ENCODE measurements at regions not wholly inside any gene's neighbourhood (a gene's known extent, or its start where the extent isn't known, plus 50 kb on each side); places are given as distances from the start of the nearest gene placed in this dataset.

GRCh38 chr5:86371061-86371460 is 246.7 kb upstream of the COX7C start (continued):
- TF ChIP-seq ZBTB44 (CRISPR knock-in tag; IDR thresholded peaks at IDR 0.05) (no peak), ZNF317 (CRISPR knock-in tag; IDR thresholded peaks at IDR 0.05) (no peak), TAF1 (CRISPR knock-in tag; IDR thresholded peaks at IDR 0.05) (no peak), ZSCAN12 (CRISPR knock-in tag; IDR thresholded peaks at IDR 0.05) (no peak), ATRX (CRISPR knock-in tag; IDR thresholded peaks at IDR 0.05; ENCODE audit: borderline replicate concordance) (no peak), CHCHD3 (CRISPR knock-in tag; IDR thresholded peaks at IDR 0.05) (no peak)

GRCh38 chr5:86374611-86375010 is 243.1 kb upstream of the COX7C start:
- ATAC-seq (no peak), DNase-seq (ENCODE audit: low spot score) (no peak), FAIRE-seq (no peak)
- Histone ChIP-seq H3K4me1 (ENCODE audit: insufficient read depth, low read length) (no peaks in the 10 kb centered on the region), H3K9me3 (ENCODE audit: low read length) (no peaks in the 10 kb centered on the region), H4K20me1 (ENCODE audit: insufficient read depth, low read length) (no peaks in the 10 kb centered on the region), H2AFZ (ENCODE audit: low read length) (no peak overlapping the region), H3K79me2 (ENCODE audit: insufficient read depth, low read length) (no peaks in the 10 kb centered on the region), H3K27ac (ENCODE audit: extremely low read length, insufficient read depth, low read length) (no peak overlapping the region), H3K4me3 (replicated peaks in 1 of 3; ENCODE audit: insufficient read depth in 1 of 3, low read depth in 2 of 3, low read length in 3 of 3) (no peak overlapping the region), H3K27me3 (ENCODE audit: control insufficient read depth in 1 of 2, insufficient read depth in 2 of 2, low read length in 2 of 2) (no peaks in the 10 kb centered on the region; a peak in 1 of 5 replicates), H3K36me3 (replicated peaks in 1 of 2; ENCODE audit: control insufficient read depth in 1 of 2, insufficient read depth in 2 of 2, low read length in 2 of 2) (no peaks in the 10 kb centered on the region), H3K4me2 (ENCODE audit: low read depth, low read length) (no peak overlapping the region), H3K9ac (ENCODE audit: insufficient read depth, low read depth, low read length) (no peak overlapping the region)
- in situ Hi-C loops (cut with HindIII; ENCODE audit: extremely low pct_ligation_motif_present, low pct_unique_long_range_greater_than_20kb): no loop called here
- intact Hi-C loops (cut with micrococcal nuclease; ENCODE audit: unreplicated experiment): no loop called here
- WGBS (ENCODE audit: low lambda C conversion rate): 22% methylated on average over 3 of the region's 3 CpGs
- POLR2A ChIA-PET: no interaction called here
- TF ChIP-seq ZNF468 (CRISPR knock-in tag; IDR thresholded peaks at IDR 0.05) (no peak), SMARCE1 (IDR thresholded peaks at IDR 0.05; ENCODE audit: borderline replicate concordance) (no peak)
- CTCF ChIA-PET (ENCODE audit: low intra/inter-chr PET ratio, low total read pairs): no interaction called here
- BruUV-seq (replicated peaks): no TSS peak

Data from HepG2 (cell line).